ENCODE measurements at regions not wholly inside any gene's neighbourhood (a gene's known extent, or its start where the extent isn't known, plus 50 kb on each side); places are given as distances from the start of the nearest gene placed in this dataset.

GRCh38 chr14:100667656-100668055 is 59.0 kb upstream of the DLK1 start:
- H3K4me3 ChIP-seq (ENCODE audit: low read depth, low read length, poor library complexity, severe bottlenecking): no peak overlapping the region
- no peaks in the 10 kb centered on the region for H4K20me1 ChIP-seq (ENCODE audit: insufficient read depth, low read length)

GRCh38 chr14:100668352-100668751 is 58.3 kb upstream of the DLK1 start:
- H3K27ac ChIP-seq (ENCODE audit: low read depth, low read length, poor library complexity, severe bottlenecking): no peak overlapping the region
- H3K27me3 ChIP-seq (ENCODE audit: insufficient read depth, low read length): no peaks in the 10 kb centered on the region
- no peaks in the 10 kb centered on the region for H3K4me1 ChIP-seq (ENCODE audit: insufficient read depth, low read length, severe bottlenecking)
- H3K79me2 ChIP-seq (ENCODE audit: insufficient read depth, low read length): no peaks in the 10 kb centered on the region
- no peaks in the 10 kb centered on the region for H3K9me2 ChIP-seq (ENCODE audit: low read depth, low read length)
- H3K9ac ChIP-seq (ENCODE audit: low read length): no peak overlapping the region
- H3K36me3 ChIP-seq (ENCODE audit: insufficient read depth, low read length): no peaks in the 10 kb centered on the region
- no peaks in the 10 kb centered on the region for H4K20me1 ChIP-seq (ENCODE audit: insufficient read depth, low read length)
- H3K4me3 ChIP-seq (ENCODE audit: low read depth, low read length, poor library complexity, severe bottlenecking): no peak overlapping the region
- no peak overlapping the region for H2AFZ ChIP-seq (ENCODE audit: low read length)
- no peak for TF ChIP-seq EZH2 (IDR thresholded peaks at IDR 0.05; ENCODE audit: borderline replicate concordance, low read length)
- TF ChIP-seq, protein P1, sequence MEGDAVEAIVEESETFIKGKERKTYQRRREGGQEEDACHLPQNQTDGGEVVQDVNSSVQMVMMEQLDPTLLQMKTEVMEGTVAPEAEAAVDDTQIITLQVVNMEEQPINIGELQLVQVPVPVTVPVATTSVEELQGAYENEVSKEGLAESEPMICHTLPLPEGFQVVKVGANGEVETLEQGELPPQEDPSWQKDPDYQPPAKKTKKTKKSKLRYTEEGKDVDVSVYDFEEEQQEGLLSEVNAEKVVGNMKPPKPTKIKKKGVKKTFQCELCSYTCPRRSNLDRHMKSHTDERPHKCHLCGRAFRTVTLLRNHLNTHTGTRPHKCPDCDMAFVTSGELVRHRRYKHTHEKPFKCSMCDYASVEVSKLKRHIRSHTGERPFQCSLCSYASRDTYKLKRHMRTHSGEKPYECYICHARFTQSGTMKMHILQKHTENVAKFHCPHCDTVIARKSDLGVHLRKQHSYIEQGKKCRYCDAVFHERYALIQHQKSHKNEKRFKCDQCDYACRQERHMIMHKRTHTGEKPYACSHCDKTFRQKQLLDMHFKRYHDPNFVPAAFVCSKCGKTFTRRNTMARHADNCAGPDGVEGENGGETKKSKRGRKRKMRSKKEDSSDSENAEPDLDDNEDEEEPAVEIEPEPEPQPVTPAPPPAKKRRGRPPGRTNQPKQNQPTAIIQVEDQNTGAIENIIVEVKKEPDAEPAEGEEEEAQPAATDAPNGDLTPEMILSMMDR (IDR thresholded peaks at IDR 0.05; ENCODE audit: low read length): no peak
- H3K9me3 ChIP-seq (ENCODE audit: low read length): no peaks in the 10 kb centered on the region
- no peak overlapping the region for H3K4me2 ChIP-seq (ENCODE audit: low read length)
- H3F3A ChIP-seq (ENCODE audit: insufficient read depth, low read length): no peaks in the 10 kb centered on the region

More at GRCh38 chr14:100667656-100668055, 59.0 kb upstream of the DLK1 start:
- H3K4me2 ChIP-seq (ENCODE audit: low read length): no peak overlapping the region
- no peak overlapping the region for H3K9ac ChIP-seq (ENCODE audit: low read length)
- TF ChIP-seq, protein P1 (IDR thresholded peaks at IDR 0.05; ENCODE audit: low read length): no peak
- H3K9me2 ChIP-seq (ENCODE audit: low read depth, low read length): no peaks in the 10 kb centered on the region
- H3K9me3 ChIP-seq (ENCODE audit: low read length): no peaks in the 10 kb centered on the region
- H2AFZ ChIP-seq (ENCODE audit: low read length): no peak overlapping the region
- no peaks in the 10 kb centered on the region for H3K36me3 ChIP-seq (ENCODE audit: insufficient read depth, low read length)
- no peaks in the 10 kb centered on the region for H3K27me3 ChIP-seq (ENCODE audit: insufficient read depth, low read length)
- no peaks in the 10 kb centered on the region for H3K79me2 ChIP-seq (ENCODE audit: insufficient read depth, low read length)
- no peaks in the 10 kb centered on the region for H3F3A ChIP-seq (ENCODE audit: insufficient read depth, low read length)
- H3K27ac ChIP-seq (ENCODE audit: low read depth, low read length, poor library complexity, severe bottlenecking): no peak overlapping the region
- no peaks in the 10 kb centered on the region for H3K4me1 ChIP-seq (ENCODE audit: insufficient read depth, low read length, severe bottlenecking)

DNA sequence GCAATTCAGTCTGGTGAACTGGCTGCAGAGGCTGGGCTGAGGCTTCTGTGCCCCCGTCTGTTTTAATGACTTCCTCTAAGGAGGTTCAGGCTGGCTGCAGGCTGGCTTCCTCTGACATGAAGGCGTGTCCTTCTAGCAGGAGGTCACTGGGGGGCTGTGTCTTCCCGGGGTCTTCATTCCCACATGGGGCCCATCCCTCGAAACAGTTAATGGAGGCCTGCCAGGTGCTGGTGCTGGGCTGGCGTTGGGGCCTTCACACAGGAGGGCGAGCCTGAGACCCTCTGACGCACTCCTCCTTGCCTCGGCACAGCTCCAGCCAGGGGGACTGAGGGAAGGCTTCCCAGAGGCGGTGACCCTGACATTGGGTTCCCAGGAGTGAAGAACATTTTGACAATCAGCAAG is 57.7 kb upstream of the DLK1 start:
- no peaks in the 10 kb centered on the region for H3K27me3 ChIP-seq (ENCODE audit: insufficient read depth, low read length)
- no peaks in the 10 kb centered on the region for H3K4me1 ChIP-seq (ENCODE audit: insufficient read depth, low read length, severe bottlenecking)
- H3F3A ChIP-seq (ENCODE audit: insufficient read depth, low read length): no peaks in the 10 kb centered on the region
- no peak overlapping the region for H3K27ac ChIP-seq (ENCODE audit: low read depth, low read length, poor library complexity, severe bottlenecking)
- H3K9ac ChIP-seq (ENCODE audit: low read length): no peak overlapping the region
- no peaks in the 10 kb centered on the region for H3K79me2 ChIP-seq (ENCODE audit: insufficient read depth, low read length)
- no peaks in the 10 kb centered on the region for H4K20me1 ChIP-seq (ENCODE audit: insufficient read depth, low read length)
- TF ChIP-seq, protein P1 (IDR thresholded peaks at IDR 0.05; ENCODE audit: low read length): no peak
- TF ChIP-seq EZH2 (IDR thresholded peaks at IDR 0.05; ENCODE audit: borderline replicate concordance, low read length): no peak
- no peak overlapping the region for H3K4me3 ChIP-seq (ENCODE audit: low read depth, low read length, poor library complexity, severe bottlenecking)
- H3K4me2 ChIP-seq (ENCODE audit: low read length): no peak overlapping the region
- no peaks in the 10 kb centered on the region for H3K36me3 ChIP-seq (ENCODE audit: insufficient read depth, low read length)
- no peak overlapping the region for H2AFZ ChIP-seq (ENCODE audit: low read length)
- no peaks in the 10 kb centered on the region for H3K9me3 ChIP-seq (ENCODE audit: low read length)
- no peaks in the 10 kb centered on the region for H3K9me2 ChIP-seq (ENCODE audit: low read depth, low read length)
